H7 (cell line): ENCODE measurements at regions not wholly inside any gene's neighbourhood (a gene's known extent, or its start where the extent isn't known, plus 50 kb on each side); places are given as distances from the start of the nearest gene placed in this dataset.
"Not testable (repeated sequence)": the region's sequence is repeated elsewhere in the genome, so short reads cannot be mapped to it uniquely, and the experiment has no call there.

ENCODE experiments used
- DNase-seq: peaks from one replicate; pipeline ENCODE4 v3.0.0; 2012
- H3K27me3 ChIP-seq: 2 replicates; pipeline ENCODE4 v1.6.0; 2011; ENCODE audit warnings: mild to moderate bottlenecking, low read length; ENCODE audit not compliant: control insufficient read depth, insufficient read depth
- H3K36me3 ChIP-seq: replicated peaks from 2 replicates; pipeline ENCODE4 v1.5.1; 2011; ENCODE audit warnings: low read length; ENCODE audit not compliant: control insufficient read depth, insufficient read depth
- H3K4me3 ChIP-seq: 2 replicates; pipeline ENCODE4 v1.5.1; 2011; ENCODE audit warnings: low read depth, mild to moderate bottlenecking, control low read depth, low read length, moderate library complexity; ENCODE audit not compliant: insufficient read depth

- Histone ChIP-seq H3K36me3 (no peaks in the 10 kb centered on the region), H3K27me3 (no peaks in the 10 kb centered on the region), H3K4me3 (no peak overlapping the region)
- DNase-seq = no peak
Measured at GRCh38 chr16:86948046-86948445, 369.1 kb downstream of the C16orf95 start.

- H3K36me3 ChIP-seq = no peaks in the 10 kb centered on the region
- DNase-seq = no peak
- no peak overlapping the region for H3K4me3 ChIP-seq
- H3K27me3 ChIP-seq = no peaks in the 10 kb centered on the region
Measured at GRCh38 chr16:86949116-86949515, 368.1 kb downstream of the C16orf95 start.

GRCh38 chr16:86949630-86950029 is 367.6 kb downstream of the C16orf95 start:
- no peaks in the 10 kb centered on the region for H3K36me3 ChIP-seq
- no peak overlapping the region for H3K4me3 ChIP-seq
- no peak for DNase-seq
- H3K27me3 ChIP-seq = no peaks in the 10 kb centered on the region

DNA sequence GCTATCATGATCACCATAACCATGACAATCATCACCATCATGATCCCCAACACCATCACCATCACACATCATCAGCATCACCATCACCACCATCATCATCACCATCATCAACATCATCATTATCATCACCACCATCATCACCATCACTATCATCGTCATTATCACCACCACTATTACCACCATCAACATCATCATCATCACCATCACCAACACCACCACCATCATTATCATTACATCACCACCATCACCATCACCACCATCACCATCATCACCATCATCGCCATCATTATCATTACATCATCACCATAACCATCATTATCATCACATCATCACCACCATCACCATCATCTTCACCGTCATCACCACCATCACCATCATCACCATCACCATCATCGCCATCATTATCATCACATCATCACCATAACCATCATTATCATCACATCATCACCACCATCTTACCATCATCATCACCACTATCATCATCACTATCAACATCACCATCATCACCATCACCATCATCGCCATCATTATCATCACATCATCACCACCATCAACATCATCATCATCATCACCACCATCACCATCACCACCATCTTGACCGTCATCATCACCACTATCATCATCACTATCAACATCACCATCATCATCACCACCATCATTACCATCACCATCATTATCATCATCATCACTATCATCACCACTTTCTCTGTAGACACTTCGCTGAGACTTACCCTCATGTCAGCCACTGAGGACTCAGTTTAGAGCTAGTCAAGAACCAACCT is 366.0 kb downstream of the C16orf95 start:
- DNase-seq = no peak
- Histone ChIP-seq H3K36me3 (no peaks in the 10 kb centered on the region), H3K27me3 (no peaks in the 10 kb centered on the region), H3K4me3 (no peak overlapping the region)

DNA sequence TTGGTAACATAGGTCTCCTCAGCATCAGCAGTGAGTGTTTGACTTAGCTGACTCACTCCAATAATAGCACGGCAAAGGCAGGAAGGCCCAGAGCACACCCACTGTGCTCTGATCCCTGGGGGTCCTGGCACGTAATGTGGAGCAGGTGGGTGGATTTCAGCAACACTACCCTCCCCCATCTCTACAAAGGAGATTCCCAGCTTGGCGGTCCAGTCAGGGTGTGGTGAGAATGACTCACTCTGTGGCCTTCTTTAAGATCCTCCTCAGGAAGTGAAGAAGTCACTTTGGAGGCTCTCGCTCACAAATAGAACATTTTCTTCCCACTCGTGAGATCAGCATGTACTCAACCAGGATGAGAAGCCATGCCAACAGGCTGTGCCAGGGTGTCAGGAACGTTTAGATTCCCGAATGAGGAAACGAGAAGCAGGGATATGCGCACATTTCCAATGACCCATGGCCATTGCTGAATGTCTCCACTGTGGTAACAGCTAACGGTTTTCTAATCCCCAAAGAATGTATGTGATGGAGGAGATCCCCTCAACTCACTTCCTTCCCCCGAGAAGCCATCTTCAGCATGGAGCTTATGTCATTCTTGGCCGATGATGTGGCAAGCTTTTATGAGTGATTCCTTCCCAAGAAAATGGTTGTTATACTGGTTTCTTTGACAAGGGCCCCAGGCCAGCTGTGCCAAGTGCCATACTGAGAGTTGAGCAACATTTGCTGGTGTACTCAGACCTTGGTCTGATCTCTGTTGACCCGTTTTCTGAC is 365.2 kb downstream of the C16orf95 start:
- Histone ChIP-seq H3K36me3 (no peaks in the 10 kb centered on the region), H3K27me3 (no peaks in the 10 kb centered on the region), H3K4me3 (no peak overlapping the region)
- DNase-seq = no peak

DNA sequence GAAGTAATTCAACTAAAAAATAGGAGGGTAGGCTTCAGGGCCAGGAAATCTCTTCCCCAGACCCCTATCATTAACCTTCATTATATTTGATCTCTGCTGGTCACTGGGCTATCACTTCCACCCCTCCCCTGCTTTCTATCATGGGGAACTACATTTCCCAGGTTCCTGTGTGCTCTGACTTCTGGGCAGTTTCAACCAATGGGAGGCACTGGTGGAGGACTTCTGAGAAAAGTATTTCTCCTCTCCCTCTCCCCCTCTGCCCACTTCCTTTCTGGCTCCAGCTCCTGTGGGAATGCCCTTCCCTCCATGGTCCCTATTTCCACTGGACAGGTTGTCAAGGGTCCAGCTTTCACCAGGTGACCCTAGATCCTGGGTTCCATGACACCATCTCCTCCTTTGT is 364.4 kb downstream of the C16orf95 start:
- H3K36me3 ChIP-seq = no peaks in the 10 kb centered on the region
- no peak for DNase-seq

DNA sequence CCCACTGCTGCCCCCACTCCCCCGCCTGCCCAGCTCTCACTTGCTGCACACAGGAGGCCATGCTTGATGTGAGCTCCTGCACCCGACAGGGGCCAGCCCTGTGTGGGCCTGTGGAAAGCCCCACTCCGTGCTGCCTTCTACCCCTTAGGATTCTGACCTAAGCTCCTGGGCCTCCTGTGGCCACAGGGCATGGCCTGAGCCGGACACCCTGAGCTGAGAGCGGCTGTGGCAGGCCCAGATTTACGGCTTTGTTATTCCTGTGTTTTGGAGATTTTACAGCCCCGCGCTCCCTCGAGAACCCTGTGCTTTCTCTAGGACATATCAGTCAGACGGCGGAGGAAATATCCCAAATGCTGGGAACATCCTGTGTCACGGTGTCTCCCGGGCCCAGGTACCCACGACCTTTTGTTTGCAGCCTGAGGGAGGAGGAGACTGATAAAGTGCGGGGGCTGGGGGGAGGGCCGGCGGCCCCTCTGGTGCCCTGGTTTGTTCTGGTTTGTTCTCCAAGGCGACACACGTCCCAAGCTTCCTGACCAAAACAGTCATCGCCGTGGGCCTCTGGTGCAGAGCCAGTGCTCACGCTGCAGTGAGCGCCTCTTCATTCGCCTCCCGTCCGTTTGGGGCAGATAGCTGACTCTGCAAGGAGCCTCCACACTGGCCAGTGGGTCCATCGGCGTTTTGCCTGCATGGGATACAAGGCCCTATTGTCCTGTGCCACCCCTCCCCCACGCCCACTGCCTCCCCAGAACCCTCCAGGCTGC is 363.4 kb downstream of the C16orf95 start:
- H3K4me3 ChIP-seq = no peak overlapping the region
- H3K36me3 ChIP-seq = no peaks in the 10 kb centered on the region
- H3K27me3 ChIP-seq = no peaks in the 10 kb centered on the region
- peak; percentile 72 for DNase-seq

More for the DNA sequence above, 364.4 kb downstream of the C16orf95 start:
- no peaks in the 10 kb centered on the region for H3K27me3 ChIP-seq
- no peak overlapping the region for H3K4me3 ChIP-seq

- no peak for DNase-seq
- Histone ChIP-seq H3K27me3 (no peaks in the 10 kb centered on the region), H3K4me3 (no peak overlapping the region), H3K36me3 (no peaks in the 10 kb centered on the region)
Measured at GRCh38 chr16:86955136-86955855, 361.9 kb downstream of the C16orf95 start.

DNA sequence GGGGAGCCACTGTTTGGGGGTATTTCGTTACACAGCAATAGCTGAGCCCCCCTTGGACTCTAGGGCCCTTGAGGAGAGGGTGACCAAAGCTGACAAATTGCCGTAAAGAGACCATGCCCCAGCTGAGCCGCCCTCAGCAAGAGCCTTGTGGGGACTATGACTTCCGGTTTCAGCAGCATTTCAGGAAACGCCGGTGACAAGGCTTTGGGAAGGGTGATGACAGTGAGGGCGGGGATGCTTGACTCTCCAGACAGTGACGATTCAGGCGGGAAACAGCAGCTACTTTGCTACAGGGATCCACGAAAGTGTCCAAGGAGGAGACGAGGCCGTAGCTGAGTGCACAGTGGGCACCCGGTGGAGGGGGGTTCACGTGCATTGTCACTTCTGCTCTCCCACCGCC is 360.8 kb downstream of the C16orf95 start:
- Histone ChIP-seq H3K36me3 (no peaks in the 10 kb centered on the region), H3K4me3 (no peak overlapping the region), H3K27me3 (no peaks in the 10 kb centered on the region)
- no peak for DNase-seq

DNA sequence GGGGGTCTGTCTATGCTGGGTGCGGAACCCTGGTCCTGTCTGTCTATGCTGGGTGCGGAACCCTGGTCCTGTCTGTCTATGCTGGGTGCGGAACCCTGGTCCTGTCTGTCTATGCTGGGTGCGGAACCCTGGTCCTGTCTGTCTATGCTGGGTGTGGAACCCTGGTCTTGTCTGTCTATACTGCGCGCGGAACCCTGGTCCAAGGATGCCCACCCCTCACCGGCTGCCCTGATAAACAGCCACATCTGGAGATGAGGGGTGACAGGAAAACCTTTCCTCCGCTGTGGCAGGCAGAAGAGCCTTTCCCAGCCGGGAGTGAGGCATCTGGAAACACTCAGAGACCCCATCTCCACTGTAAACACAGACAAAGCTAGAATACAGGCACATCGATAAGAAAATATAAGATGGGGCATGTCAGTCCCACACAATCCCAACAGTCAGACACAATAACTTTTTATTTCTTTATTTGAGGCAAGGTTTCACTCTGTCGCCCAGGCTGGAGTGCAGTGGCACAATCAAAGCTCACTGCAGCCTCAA is 359.5 kb downstream of the C16orf95 start:
- H3K36me3 ChIP-seq, DNase-seq, H3K4me3 ChIP-seq: not testable (repeated sequence)

GRCh38 chr16:86958423-86958822 is 358.8 kb downstream of the C16orf95 start:
- H3K27me3 ChIP-seq = no peaks in the 10 kb centered on the region
- no peaks in the 10 kb centered on the region for H3K36me3 ChIP-seq
- DNase-seq = no peak
- H3K4me3 ChIP-seq = no peak overlapping the region

More for the DNA sequence above, 359.5 kb downstream of the C16orf95 start:
- H3K27me3 ChIP-seq = not testable (repeated sequence)

DNA sequence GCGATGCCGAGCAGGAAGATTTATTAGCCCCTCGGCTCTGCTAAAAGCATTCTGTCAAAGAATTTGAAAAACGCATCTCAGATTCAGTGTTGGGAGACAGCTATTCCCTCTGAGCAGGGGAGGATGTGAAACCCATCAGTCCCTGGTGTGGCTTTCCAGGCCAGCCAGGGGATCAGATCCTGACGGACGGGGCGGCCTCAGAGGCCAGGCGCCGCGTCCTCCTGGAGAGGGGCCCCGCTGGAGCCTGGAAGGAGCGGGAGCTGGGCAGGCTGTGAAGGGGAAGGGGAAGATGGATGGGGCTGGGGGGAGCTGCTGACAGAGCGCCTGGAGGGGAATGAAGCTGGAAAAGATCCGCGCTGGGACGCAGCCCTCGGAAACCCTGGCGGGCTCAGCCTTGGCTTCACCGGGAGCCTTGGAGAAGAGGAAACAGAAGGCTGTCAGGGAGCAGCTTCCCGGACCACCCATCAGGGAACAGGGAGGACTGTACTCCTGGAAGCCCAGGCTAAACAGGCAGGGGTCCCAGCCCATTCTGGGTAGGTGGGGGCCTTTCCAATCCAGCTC is 358.0 kb downstream of the C16orf95 start:
- peak; percentile 72 for DNase-seq
- no peak overlapping the region for H3K4me3 ChIP-seq
- H3K36me3 ChIP-seq = no peaks in the 10 kb centered on the region
- H3K27me3 ChIP-seq = no peaks in the 10 kb centered on the region

DNA sequence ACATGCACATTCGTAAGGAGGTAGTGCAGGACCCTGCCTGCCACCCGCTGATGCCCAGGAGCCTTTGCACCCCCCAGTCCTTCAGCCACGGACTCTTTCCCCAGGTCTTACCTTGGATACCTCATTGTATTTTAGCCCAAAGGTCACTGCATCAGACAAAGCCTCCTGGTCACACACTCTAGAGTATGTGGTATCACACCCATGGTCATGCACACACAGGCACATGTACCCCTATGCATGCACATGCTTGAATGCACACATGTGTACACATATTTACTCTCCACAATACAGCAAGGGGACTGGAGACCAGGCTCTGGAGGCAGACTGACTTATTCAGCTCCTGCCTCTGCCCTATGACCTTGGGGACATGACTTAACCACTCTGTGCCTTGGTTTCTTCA is 357.5 kb downstream of the C16orf95 start:
- no peak for DNase-seq
- H3K4me3 ChIP-seq = no peak overlapping the region
- no peaks in the 10 kb centered on the region for H3K36me3 ChIP-seq
- H3K27me3 ChIP-seq = no peaks in the 10 kb centered on the region

DNA sequence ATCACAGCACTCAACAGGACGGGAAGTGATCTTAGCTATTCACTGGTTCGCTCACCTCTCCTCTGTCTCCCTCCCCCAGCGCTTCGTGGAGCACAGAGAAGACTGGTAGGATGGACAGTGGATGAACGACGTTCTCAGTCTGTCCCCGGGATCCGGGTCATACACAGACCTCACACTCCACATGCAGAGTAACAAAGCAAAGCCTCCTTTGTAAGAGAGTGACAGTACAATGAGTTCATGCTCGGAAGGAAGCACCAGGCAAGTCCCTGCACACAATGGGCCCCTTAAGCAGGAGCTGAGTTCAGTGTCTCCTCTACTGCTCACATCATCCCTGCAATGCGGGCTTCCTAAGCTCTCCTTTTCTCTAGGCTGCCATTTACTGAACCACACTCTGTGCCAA is 356.9 kb downstream of the C16orf95 start:
- H3K27me3 ChIP-seq = no peaks in the 10 kb centered on the region
- H3K36me3 ChIP-seq = no peaks in the 10 kb centered on the region
- no peak for DNase-seq
- H3K4me3 ChIP-seq = no peak overlapping the region
